ENCODE measurements at regions not wholly inside any gene's neighbourhood (a gene's known extent, or its start where the extent isn't known, plus 50 kb on each side); places are given as distances from the start of the nearest gene placed in this dataset.
A peak's percentile ranks its signal among the peaks of the same experiment; 100 is the strongest.

DNA sequence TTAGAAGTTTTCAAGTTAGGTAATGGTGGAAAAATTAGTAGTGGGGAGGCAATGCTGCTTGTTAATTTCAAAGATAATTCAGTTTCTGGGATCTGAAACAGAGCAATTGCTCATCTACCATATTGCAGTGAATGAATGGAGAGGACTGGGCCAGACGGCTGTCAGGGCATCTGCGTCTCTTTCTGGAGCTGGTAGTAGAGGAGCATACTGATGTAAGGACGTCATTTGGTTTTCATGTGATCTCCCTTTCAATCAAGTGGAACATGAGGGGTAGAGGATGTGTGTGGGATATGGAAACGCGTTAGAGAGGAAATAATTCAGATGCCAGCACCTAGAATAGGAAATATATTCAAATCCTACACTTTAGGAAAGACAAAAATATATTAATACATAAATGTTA lies 490.3 kb downstream of the ADCYAP1 start:
- TF ChIP-seq, protein P1, sequence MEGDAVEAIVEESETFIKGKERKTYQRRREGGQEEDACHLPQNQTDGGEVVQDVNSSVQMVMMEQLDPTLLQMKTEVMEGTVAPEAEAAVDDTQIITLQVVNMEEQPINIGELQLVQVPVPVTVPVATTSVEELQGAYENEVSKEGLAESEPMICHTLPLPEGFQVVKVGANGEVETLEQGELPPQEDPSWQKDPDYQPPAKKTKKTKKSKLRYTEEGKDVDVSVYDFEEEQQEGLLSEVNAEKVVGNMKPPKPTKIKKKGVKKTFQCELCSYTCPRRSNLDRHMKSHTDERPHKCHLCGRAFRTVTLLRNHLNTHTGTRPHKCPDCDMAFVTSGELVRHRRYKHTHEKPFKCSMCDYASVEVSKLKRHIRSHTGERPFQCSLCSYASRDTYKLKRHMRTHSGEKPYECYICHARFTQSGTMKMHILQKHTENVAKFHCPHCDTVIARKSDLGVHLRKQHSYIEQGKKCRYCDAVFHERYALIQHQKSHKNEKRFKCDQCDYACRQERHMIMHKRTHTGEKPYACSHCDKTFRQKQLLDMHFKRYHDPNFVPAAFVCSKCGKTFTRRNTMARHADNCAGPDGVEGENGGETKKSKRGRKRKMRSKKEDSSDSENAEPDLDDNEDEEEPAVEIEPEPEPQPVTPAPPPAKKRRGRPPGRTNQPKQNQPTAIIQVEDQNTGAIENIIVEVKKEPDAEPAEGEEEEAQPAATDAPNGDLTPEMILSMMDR (IDR thresholded peaks at IDR 0.05; ENCODE audit: insufficient read depth, low read length, severe bottlenecking) = no peak
- FAIRE-seq = no peak
- no peak for DNase-seq (ENCODE audit: low read depth)
- no peaks in the 10 kb centered on the region for H3K36me3 ChIP-seq (ENCODE audit: control insufficient read depth, insufficient read depth, low read length)
- no peaks in the 10 kb centered on the region for H3K27me3 ChIP-seq (ENCODE audit: control insufficient read depth, insufficient read depth, low read length)
- H3K4me3 ChIP-seq (ENCODE audit: low read depth, low read length) = no peak overlapping the region

DNA sequence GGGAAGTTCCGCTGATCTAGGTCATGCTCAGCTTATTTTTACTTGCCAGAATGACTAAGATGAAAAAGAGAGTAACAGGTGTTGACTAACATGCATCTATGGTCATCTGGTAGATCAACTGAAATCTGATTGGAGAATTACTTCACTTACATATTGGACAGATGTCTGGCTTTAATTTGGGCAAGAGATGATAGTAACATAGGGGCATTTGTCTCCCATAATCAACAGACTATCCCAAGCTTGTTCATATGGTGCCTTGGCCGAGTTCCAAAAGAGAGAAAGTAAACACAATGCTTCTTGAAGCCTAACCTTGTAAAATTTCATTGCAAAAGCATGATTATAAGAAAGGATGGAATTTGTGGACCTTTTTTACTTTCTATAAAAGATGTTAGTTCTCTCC lies 503.7 kb downstream of the ADCYAP1 start:
- FAIRE-seq (no peak), DNase-seq (ENCODE audit: low read depth) (no peak)
- TF ChIP-seq, protein P1 (IDR thresholded peaks at IDR 0.05; ENCODE audit: insufficient read depth, low read length, severe bottlenecking) = no peak
- Histone ChIP-seq H3K4me3 (ENCODE audit: low read depth, low read length) (no peak overlapping the region), H3K36me3 (ENCODE audit: control insufficient read depth, insufficient read depth, low read length) (no peaks in the 10 kb centered on the region), H3K27me3 (ENCODE audit: control insufficient read depth, insufficient read depth, low read length) (no peaks in the 10 kb centered on the region)

DNA sequence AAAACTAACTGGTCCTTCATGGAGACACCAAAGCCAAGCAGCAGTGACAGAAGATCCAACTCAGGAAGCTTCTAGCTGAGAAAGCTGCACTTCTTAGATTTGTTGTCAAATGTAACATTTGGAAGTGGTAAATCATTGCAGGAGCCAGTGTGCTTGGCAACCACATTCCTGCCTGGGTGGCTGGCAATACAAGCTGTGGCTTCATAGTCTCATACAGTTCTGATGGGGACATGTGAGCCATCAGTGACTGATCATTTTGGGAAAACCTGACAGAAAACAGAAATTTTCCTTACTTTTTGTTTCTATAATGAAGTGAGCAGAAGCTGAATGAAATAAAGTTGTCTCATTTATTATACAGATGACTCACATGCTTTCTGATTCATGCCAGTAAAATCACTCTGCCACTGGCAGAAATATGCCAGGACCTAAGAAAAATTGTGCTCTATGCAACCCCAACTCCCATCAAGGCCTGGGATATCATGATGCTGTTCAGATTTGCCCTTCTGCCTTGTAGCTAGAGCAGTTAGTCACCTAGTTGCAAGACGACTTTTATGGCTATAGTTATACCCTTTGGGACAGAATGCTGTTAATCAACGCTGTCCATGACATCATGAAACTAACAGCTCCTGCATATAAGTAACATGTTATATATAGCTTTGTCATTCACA lies 508.1 kb downstream of the ADCYAP1 start:
- Histone ChIP-seq H3K27me3 (ENCODE audit: control insufficient read depth, insufficient read depth, low read length) (no peaks in the 10 kb centered on the region), H3K36me3 (ENCODE audit: control insufficient read depth, insufficient read depth, low read length) (no peaks in the 10 kb centered on the region), H3K4me3 (ENCODE audit: low read depth, low read length) (no peak overlapping the region)
- TF ChIP-seq, protein P1 (IDR thresholded peaks at IDR 0.05; ENCODE audit: insufficient read depth, low read length, severe bottlenecking) = no peak
- no peak for FAIRE-seq
- DNase-seq (ENCODE audit: low read depth) = peak; percentile 1

DNA sequence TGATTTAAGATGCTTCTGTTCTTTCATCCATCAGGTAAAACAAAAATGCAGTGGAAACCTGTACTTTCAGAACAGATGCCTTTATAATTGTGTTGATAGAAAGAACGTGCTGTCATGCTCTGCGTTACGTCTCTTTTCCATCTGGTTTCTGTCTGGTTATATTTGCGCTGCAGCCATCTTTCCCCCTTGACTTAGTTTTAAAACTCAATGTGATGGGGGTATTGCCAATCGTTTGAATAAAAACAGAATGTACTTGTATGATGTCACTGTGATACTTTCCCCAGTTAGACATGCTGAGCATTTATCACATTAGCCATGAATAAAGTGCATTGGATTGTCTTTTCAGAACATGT lies 508.6 kb downstream of the ADCYAP1 start:
- Histone ChIP-seq H3K27me3 (ENCODE audit: control insufficient read depth, insufficient read depth, low read length) (no peaks in the 10 kb centered on the region), H3K36me3 (ENCODE audit: control insufficient read depth, insufficient read depth, low read length) (no peaks in the 10 kb centered on the region), H3K4me3 (ENCODE audit: low read depth, low read length) (no peak overlapping the region)
- TF ChIP-seq, protein P1 (IDR thresholded peaks at IDR 0.05; ENCODE audit: insufficient read depth, low read length, severe bottlenecking) = no peak
- FAIRE-seq (no peak), DNase-seq (ENCODE audit: low read depth) (no peak)

DNA sequence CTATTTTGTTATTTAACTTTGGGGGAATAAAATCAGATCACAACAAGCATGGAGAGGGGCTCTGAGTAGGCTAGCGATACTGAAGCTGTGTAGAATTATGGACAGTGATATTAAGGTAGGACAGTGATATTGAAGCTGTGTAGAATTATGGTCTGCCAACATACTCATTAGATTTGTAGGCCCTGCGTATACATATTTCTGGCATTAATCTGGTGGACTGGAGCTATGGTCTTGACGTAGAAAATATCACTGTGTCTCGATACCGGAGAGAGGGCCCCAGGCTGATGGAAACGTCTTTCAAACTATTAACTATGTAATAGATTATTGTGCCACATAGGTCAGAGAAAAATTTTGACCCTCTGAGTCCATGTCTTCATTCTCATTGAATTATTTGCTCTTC lies 511.4 kb downstream of the ADCYAP1 start:
- no peaks in the 10 kb centered on the region for H3K27me3 ChIP-seq (ENCODE audit: control insufficient read depth, insufficient read depth, low read length)
- no peak overlapping the region for H3K4me3 ChIP-seq (ENCODE audit: low read depth, low read length)
- TF ChIP-seq, protein P1 (IDR thresholded peaks at IDR 0.05; ENCODE audit: insufficient read depth, low read length, severe bottlenecking) = no peak
- H3K36me3 ChIP-seq (ENCODE audit: control insufficient read depth, insufficient read depth, low read length) = no peaks in the 10 kb centered on the region
- no peak for FAIRE-seq
- no peak for DNase-seq (ENCODE audit: low read depth)

DNA sequence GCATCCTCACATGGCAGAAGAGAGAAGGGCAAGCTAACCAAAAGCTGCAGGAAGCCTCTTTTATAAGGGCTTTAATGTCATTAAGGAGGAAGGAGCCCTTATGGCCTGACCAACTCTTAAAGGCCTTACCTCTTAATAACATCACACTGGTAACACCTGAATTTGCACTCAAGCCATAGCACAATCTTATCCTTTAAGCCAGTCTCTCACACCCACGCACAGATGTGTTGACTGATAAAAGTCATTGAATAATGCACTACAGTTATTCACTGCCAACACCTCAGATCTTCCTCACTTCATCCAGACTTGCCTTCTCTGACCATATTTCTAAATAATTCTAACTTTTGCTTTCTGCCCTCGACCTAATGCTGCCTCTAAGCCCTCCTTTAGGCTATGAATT lies 516.8 kb downstream of the ADCYAP1 start:
- FAIRE-seq (no peak), DNase-seq (ENCODE audit: low read depth) (no peak)

More for the DNA sequence above, 516.8 kb downstream of the ADCYAP1 start:
- no peaks in the 10 kb centered on the region for H3K27me3 ChIP-seq (ENCODE audit: control insufficient read depth, insufficient read depth, low read length)
- TF ChIP-seq, protein P1 (IDR thresholded peaks at IDR 0.05; ENCODE audit: insufficient read depth, low read length, severe bottlenecking) = no peak
- no peak overlapping the region for H3K4me3 ChIP-seq (ENCODE audit: low read depth, low read length)
- no peaks in the 10 kb centered on the region for H3K36me3 ChIP-seq (ENCODE audit: control insufficient read depth, insufficient read depth, low read length)

All from bronchial epithelial cell (primary cell).